ENCODE measurements at regions not wholly inside any gene's neighbourhood (a gene's known extent, or its start where the extent isn't known, plus 50 kb on each side); places are given as distances from the start of the nearest gene placed in this dataset.
"Not testable (repeated sequence)": the region's sequence is repeated elsewhere in the genome, so short reads cannot be mapped to it uniquely, and the experiment has no call there.

DNA sequence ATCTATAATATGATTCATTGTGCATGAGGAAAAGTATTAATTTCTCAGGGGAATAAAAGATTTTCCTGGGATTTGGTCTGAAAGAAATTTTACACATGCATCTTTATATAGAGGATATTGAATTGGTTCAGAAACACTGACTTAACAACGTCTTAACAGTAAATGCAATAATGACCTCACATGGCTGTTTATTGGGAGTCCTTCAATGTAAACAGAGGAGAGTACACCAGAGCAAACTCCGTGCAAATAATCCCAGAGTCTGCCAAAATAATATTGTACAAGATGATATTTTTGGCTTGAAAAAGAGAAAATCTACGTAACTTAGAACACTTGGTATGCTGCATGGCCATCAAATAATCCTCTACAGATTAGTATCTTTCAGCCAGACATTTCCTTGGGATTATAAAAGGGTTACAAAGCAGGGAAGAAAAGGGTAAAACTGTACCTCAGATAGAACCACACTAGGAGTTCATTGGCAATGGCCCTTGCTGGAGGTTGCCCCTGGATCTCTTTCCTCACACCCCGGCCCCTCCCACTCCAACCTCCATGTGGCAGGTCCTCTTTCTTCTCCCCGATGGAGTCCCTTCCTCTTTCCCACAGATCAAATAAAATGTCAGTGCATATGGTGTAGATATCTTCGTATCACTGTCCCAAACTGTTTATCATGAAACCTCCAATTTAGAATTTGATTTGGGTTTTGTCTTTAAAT, 196.4 kb downstream of the EVX1 start:
- ATAC-seq: no peak
- intact Hi-C loops (cut with DNase I): no loop called here
- DNase-seq: no peak

DNA sequence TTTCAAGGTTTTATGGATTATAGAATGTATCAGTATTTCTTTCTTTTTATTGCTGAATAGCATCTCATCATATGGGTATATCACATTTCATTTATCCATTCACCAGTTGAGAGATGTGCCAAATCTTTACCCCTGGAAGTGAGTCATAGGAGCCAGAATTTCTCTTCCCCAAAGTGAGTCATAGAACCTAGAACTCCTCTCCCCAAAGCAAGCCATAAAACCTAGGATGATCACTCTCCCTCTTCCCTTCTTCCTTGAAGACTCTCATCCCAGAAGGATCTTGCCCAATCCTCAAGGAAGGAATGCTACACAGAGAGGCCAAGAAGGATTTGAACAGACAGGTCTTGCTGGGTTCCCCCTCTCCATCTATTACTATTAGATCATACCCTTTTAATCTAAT, 199.9 kb downstream of the EVX1 start:
- ATAC-seq: no peak
- intact Hi-C loops (cut with DNase I): no loop called here
- DNase-seq: no peak

DNA sequence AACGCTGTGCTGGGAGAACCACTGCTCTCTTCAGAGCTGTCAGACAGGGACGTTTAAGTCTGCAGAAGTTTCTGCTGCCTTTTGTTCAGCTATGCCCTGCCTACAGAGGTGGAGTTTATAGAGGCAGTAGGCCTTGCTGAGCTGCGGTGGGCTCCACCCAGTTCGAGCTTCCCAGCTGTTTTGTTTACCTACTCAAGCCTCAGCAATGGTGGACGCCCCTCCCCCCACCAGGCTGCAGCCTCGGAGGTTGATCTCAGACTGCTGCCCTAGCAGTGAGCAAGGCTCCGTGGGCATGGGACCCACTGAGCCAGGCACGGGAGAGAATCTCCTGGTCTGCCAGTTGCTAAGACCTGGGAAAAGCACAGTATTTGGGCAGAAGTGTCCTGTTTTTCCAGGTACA, 206.4 kb downstream of the EVX1 start:
- DNase-seq; ATAC-seq; intact Hi-C loops (cut with DNase I): not testable (repeated sequence)

DNA sequence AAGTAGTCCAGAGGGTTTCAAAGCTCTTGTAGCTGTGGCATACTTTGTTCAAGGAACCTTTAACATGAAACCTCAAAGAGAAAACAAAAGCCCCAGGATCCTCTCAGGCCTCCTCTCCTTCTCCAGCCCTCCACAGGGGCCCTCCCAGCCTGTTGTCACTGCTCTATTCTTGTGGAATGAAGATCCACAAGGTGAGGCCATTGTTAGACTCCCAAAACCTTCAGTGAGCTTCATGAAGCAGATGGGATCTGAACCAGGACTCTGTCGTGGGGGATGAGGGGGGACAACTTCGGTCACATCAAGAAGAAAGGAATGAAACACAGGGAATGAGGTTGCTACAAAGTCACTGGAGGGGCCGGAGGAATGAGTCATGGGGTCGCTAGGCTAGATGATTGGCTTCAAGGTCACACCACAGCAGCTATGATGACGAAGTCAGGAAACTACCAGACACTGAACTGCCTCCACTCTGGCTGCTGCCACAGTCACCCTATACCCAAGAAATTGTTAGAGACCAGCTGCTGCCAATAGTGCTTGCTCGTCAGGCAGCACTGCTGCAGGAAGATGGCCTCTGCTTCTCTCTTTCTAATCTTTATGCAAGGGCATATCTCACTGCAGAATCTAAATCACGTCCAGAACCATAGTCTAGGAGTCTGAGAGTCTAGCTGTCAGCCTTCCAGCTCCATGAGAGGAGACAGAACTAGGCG, 208.8 kb downstream of the HIBADH start:
- intact Hi-C loops (cut with DNase I): no loop called here
- ATAC-seq (no peak), DNase-seq (no peak)

DNA sequence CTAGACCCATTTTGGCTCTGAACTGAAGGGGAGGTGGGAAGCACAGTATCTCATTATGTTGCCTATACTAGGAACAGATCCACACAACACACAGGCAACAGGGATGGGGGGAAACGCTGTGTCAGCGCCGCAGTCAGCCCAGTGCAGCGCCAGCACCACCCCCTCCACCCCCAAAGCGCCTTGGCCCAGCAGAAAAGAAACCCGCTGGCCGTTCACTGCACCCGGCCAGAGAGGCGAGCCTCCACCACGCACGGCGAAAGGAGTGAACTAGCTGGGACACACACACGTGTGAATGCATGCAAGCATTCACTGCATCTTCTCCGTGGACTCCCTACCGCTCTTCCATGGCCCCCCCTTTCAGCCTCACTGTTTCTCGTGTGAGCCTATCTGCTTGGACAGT, 205.6 kb downstream of the HIBADH start:
- ATAC-seq (peak; percentile 42 to 61), DNase-seq (peak; percentile 22)
- intact Hi-C loops (cut with DNase I): not testable (repeated sequence)

DNA sequence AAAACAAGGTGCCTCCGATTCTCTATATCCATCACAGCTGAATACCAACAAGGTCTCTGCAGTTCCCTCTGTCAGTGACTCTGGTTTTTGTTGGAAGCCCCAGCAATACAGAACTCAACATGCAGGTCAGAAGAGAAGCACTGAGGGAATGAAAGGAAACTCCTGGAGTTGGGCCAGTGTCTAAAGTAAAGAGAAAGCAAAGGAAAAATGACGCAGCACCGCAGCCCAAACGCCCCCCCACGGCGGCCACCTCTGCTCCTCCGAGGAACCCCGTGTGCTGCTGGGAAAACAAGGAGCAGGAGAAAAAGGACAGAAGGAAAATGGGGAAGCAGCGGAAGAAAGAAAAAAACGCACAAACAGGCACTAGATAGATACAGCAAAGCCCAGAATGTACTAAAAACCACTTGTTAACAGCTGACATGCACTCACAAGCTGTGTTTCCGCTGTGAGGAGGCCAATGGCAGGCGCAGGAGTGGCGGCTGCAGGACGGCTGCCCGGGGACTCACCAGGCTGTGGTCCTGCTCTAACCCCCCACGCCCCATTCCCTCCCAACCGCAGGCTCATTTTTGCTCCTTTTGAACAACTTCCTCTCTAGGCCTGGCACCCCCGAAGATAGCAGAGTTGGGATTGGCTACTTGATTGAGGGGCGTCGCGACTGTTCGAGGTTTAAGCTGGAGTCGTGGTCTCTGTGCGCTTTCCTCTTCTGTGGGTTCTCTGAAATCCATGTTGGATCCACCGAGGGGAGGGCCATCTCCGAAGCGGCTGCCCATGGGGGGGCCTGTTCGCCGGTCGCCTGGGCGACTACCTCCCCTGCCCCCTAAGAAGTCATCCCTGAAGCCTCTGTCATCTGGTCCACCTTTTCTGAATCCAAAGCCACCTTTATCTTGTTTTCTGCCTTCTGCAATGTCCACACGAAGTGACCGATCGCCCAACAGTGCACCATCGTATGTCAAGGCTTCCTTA, 204.8 kb downstream of the HIBADH start:
- DNase-seq; intact Hi-C loops (cut with DNase I): not testable (repeated sequence)
- peak; percentile 43 to 60 for ATAC-seq

DNA sequence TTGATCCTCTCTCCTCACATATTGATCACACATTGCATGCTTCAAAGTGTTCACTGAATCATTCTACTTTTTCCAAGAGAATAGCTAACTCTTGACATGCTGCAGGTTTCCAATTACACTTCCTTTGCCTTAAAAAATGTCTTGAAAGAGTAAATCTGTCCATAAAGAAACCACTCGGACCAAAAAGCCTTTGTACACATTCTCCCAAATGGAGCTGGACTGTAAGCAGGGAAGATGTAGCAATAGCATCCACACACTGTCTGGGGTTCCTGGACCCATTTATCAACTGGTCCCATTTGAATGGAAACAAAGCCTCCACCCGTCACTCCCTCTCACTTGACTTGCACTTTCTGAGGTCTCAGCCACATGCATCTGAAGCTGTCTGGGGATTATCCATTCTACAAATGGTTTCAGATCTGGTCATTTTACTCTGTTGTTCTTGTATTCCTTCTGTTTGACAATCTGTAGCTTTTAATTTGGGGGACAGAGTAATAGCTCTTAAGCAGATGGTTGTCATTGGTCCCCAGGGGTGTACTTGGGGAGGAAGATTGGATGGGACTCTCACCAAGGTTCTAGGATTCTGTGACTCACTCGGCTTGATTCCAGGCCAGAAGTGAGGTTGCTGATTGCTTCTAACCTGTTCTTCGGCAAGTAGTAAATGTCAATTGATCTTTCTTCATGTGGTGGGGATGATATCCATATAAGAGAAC, 203.5 kb downstream of the HIBADH start:
- DNase-seq (peak; percentile 23), ATAC-seq (no peak)
- intact Hi-C loops (cut with DNase I): no loop called here

DNA sequence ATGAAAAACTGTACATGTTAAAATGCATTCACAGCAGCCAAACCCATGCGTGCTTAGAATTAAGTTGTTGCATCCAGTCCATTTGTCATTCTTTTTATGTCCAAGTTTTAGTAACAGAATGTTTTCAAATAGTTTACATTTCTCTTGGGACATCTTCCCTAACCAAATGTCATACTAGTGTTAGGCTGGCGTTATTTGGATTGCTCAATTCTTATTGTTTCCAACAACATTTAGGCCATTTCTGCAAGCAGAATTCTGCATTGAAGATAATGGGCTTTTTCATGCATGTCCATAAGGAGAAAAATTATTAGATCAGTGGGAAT, 203.0 kb downstream of the HIBADH start:
- no peak for DNase-seq
- intact Hi-C loops (cut with DNase I): no loop called here
- no peak for ATAC-seq

DNA sequence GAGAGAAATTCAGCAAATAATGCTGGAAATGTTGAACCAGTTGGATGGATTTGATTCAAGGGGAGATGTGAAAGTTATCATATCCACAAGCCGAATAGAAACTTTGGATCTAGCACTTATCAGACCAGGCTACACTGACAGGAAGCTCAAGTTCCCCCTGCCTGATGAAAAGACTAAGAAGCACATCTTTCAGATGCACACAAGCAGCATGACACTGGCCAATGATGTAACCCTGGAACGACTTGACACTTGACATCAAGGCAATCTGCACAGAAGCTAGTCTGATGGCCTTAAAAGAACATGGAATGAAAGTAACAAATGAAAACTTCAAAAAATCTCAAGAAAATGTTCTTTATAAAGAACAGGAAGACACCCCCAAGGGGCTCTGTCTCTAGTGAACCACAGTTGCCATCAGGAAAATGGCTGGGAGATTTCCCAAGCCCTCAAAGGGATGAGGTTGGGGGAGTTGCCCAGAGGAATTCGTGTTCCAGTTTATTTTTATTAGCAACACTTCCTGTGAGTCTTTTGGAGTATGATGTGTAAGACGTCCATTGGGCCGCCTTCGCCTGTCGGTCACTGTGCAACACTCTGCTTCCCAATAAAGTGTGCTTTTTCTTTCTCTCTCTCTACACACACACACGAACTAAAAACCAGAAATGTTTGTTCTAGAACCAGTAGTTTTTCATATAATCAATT, 200.0 kb downstream of the HIBADH start:
- intact Hi-C loops (cut with DNase I): no loop called here

DNA sequence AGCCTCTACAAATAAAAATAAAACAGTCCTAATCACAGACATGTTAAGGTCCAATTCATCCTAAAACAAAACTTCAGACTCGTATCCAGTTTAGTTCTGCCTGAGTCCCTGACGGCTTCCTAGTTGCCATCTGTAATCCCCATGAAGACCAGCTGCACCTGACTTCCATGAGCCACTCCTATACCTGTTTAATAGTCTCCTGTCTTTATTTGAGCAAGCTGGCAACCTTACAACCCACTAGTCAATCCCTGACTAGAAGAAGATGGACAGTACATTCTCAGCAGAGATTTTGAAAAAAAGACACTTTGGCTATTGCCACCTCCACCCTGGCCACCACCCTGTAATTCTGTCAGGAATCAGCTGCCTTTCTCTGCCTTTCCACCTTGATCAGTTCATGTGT, 197.7 kb downstream of the HIBADH start:
- DNase-seq: no peak
- intact Hi-C loops (cut with DNase I): no loop called here
- ATAC-seq: no peak

More for the DNA sequence above, 200.0 kb downstream of the HIBADH start:
- ATAC-seq (peak; percentile 56 to 61), DNase-seq (no peak)

DNA sequence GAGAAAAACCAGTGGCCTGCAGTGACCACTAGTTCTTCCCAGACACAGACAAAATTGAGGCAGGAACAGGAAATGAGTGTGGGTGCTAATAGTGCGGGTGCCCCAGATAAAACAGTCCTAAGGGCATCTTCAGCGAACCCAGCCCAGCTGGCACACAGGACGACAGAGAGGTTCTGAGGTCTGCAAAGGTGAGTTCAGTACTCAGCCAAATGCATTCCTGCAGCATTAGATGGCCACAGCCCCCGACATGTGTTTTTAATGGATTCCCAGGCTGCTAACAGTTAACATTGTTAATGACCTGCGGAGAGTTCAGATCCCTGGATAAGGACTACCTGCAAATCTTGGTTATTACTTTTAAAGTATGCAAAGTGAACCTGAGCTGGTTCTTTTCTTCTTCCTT, 196.0 kb downstream of the HIBADH start:
- intact Hi-C loops (cut with DNase I): no loop called here
- no peak for ATAC-seq

DNA sequence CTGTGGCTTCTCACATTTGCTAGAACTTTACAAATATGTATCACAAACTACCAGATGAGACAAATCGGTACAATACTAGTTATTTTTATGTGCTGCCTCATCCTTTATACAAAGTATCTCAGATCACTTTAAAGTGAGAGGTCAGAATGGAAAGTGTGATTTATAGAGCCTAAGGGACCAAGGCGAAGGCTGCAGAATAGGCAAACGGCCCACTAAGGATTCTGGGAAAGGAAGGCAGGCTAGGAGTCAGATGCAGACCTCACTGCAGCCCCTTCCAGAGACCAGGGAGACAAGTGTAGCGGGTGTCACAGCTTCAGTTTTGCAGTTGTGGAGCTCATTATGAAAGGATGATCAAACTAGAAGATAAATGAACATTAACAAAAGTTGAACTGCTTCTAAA, 190.6 kb downstream of the HIBADH start:
- intact Hi-C loops (cut with DNase I): no loop called here
- ATAC-seq (no peak), DNase-seq (no peak)

More for the DNA sequence above, 196.0 kb downstream of the HIBADH start:
- DNase-seq: no peak

Data from left cardiac atrium (tissue), 4 donors.